ENCODE measurements at regions not wholly inside any gene's neighbourhood (a gene's known extent, or its start where the extent isn't known, plus 50 kb on each side); places are given as distances from the start of the nearest gene placed in this dataset.

DNA sequence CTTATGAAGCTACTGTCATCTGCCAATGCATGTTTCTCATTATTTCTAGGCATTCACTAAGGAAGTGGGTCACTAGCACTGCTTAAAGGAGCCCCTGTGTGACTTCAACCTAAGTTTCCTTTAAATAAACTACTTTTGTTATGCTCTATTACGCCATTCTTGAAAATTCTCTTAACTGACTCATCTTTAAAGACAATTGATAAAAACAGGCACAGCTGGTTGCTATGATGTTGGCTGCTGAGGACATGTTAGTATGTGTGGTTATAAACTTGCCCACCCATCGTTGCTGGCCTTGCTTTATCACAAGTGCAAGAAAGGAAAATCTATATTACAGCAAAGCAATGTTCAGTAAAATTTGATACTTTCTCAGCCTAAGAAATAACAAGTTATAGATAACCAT is 75.8 kb upstream of the CNTNAP4 start:
- TF ChIP-seq, protein P1, sequence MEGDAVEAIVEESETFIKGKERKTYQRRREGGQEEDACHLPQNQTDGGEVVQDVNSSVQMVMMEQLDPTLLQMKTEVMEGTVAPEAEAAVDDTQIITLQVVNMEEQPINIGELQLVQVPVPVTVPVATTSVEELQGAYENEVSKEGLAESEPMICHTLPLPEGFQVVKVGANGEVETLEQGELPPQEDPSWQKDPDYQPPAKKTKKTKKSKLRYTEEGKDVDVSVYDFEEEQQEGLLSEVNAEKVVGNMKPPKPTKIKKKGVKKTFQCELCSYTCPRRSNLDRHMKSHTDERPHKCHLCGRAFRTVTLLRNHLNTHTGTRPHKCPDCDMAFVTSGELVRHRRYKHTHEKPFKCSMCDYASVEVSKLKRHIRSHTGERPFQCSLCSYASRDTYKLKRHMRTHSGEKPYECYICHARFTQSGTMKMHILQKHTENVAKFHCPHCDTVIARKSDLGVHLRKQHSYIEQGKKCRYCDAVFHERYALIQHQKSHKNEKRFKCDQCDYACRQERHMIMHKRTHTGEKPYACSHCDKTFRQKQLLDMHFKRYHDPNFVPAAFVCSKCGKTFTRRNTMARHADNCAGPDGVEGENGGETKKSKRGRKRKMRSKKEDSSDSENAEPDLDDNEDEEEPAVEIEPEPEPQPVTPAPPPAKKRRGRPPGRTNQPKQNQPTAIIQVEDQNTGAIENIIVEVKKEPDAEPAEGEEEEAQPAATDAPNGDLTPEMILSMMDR (conservative IDR thresholded peaks at IDR 0.05; ENCODE audit: low read length), result no peak
- no peak for TF ChIP-seq EZH2phosphoT487 (IDR thresholded peaks at IDR 0.05; ENCODE audit: borderline replicate concordance, low read depth, low read length)
